ENCODE measurements at regions not wholly inside any gene's neighbourhood (a gene's known extent, or its start where the extent isn't known, plus 50 kb on each side); places are given as distances from the start of the nearest gene placed in this dataset.

DNA sequence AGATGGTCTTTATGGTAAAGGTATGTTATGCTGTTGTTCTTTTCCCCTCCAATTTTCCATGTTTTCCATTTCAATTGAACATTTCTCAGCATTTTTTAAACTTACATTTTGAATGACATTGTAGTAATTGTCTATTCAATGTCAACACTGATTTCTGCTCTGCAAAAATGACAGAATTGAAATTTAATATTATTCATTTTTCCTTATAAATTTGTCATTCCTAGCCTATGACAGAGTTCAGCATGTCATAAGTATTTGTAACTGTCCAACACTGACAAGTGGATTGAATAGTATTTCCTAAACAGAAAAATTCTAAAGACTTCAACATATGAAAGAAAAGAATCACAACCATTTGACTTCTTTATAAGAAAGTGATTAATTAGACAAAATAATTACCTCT, 1478.3 kb upstream of the CDH6 start:
- DNase-seq (ENCODE audit: low read depth in 2 of 2), result no peak

GRCh38 chr5:29702875-29703274, 1490.6 kb upstream of the CDH6 start:
- DNase-seq (ENCODE audit: low read depth in 2 of 2), result no peak

- no peak for DNase-seq (ENCODE audit: low read depth in 2 of 2)
Measured at GRCh38 chr5:29701600-29701999, 1491.9 kb upstream of the CDH6 start.

- DNase-seq (ENCODE audit: low read depth in 2 of 2), result no peak
Measured at GRCh38 chr5:29697785-29698414, 1495.6 kb upstream of the CDH6 start.

DNA sequence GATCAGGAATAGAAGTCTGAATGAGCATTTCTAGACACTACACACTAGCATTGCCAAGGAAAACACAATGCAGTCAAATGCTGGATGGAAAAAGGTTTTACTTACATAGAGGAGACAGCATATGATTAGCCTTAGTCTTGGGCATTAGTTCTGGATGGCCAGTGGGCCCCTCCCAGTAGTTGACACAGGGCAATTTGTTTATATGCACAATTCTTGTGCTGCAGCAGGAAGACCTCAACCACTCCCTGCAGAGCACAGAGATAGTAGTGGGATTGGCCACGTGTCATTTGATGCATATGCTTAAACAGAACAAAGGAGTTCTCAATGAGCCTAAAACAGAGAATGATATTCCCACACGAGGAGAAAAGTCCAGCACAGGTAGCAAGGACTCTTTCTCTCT, 1496.2 kb upstream of the CDH6 start:
- DNase-seq (ENCODE audit: low read depth in 2 of 2), result no peak

DNA sequence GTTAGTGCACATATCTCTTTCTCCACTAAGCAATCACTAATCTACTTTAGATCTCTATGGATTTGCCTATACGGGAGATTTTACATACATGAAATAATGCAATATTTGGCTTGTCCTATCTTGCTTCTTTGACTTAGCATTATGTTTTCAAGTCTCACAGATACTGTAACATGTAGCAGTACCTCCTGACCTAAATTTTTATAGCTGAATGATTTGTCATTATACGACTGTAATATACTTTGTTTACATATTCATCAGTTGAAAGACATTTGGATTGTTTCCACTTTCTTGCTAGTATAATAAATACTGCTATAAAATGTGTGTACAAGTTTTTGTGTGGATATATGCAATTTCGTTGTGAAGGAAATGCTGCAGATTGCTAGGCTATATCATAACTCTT, 1520.8 kb upstream of the CDH6 start:
- DNase-seq (ENCODE audit: low read depth in 2 of 2), result no peak

GRCh38 chr5:29662876-29663275, 1530.6 kb upstream of the CDH6 start:
- DNase-seq (ENCODE audit: low read depth in 2 of 2), result no peak

DNA sequence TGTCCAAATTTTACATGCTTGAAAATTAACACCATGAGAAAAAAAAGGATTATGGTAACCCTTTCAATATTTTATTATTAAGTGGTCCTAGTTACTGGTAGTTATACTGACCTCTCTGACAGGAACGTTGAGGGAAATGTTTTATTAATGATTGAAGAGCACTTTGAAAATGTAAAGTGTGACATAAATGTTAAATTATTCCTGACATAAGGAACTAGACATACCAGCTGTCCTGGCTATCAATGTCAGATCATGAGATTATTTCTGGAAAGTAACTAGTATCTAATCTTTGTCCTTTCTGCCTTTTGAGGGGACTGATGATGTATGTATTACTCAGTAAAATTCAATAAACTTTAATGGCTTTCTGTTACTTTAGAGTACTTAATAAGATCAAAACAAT, 1538.5 kb upstream of the CDH6 start:
- DNase-seq (ENCODE audit: low read depth in 2 of 2), result no peak

GRCh38 chr5:29649321-29649720, 1544.2 kb upstream of the CDH6 start:
- DNase-seq (ENCODE audit: low read depth in 2 of 2), result no peak

DNA sequence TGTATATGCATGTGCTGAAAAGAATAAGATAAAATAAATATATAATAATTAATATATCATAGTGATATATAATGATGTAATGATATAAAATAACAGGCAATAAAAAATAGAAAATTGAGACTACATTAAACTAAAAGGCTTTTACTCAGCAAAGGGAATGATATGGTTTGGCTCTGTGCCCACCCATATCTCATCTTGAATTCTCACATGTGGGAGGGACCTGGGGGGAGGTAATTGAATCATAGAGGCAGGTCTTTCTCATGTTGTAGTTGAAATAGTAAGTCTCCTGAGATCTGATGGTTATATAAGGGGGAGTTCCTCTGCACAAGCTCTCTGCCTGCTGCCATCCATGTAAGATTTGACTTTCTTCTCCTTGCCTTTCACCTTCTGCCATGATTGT, 1550.9 kb upstream of the CDH6 start:
- DNase-seq (ENCODE audit: low read depth in 2 of 2), result no peak

- DNase-seq (ENCODE audit: low read depth in 2 of 2), result no peak
Measured at GRCh38 chr5:29614206-29614605, 1579.3 kb upstream of the CDH6 start.

DNA sequence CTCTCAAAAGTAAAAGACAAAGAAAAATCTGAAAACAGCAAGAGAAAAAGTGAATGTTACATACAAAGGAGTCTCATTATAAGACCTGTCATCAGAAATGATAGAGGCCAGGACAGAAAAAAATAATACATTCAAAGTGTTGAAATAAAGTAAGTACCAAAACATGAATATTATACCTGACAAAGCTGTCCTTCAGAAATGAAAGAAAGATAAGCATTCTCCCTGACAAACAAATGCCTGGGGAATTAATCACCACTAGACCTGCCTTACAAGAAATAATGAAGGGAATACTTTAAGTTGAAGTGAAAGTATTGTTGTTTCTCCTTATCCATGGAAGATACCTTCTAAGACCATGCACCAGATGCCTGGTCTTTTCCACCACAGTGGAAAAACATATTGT, 1605.2 kb upstream of the CDH6 start:
- DNase-seq (ENCODE audit: low read depth in 2 of 2), result no peak

- no peak for DNase-seq (ENCODE audit: low read depth in 2 of 2)
Measured at GRCh38 chr5:29587832-29588231, 1605.7 kb upstream of the CDH6 start.

DNA sequence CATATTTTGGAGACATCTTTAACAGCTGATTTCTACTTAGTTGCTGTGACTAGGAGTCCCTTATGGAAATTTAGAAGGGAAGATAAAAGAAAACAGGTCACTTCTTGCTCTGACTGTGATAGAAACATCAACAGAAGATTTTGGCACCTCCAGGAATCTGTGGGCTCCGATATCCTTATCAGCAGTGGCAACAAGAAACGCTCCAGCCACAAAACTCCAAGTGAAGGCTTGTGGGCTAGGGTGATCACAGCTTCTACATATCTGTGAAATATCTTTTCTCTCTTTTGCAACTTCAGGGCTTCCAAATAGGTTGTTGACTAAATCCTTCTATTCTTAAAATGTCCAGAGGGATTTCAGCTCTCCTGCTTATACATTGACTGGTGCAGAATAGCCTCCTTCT, 1625.5 kb upstream of the CDH6 start:
- no peak for DNase-seq (ENCODE audit: low read depth in 2 of 2)

GRCh38 chr5:29561564-29561963, 1631.9 kb upstream of the CDH6 start:
- DNase-seq (ENCODE audit: low read depth in 2 of 2), result no peak

DNA sequence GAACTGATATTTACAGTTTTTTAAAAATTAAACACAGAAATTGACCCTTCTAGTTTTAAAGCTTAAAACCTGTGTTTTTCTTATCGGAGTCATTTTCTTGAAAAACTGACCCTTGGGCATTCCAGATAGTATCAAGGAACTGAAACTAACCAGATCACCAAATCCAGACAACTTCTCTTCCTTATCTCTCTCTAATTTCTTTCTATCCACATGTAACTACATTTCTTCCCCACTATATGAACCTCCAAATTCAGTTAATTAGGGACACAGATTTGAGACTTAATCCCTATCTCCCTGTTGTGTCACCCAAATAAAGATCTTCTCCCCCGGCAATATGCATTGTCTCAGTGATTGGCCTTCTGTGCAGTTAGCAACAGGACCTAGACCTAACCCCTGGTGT, 1643.0 kb upstream of the CDH6 start:
- no peak for DNase-seq (ENCODE audit: low read depth in 2 of 2)

DNA sequence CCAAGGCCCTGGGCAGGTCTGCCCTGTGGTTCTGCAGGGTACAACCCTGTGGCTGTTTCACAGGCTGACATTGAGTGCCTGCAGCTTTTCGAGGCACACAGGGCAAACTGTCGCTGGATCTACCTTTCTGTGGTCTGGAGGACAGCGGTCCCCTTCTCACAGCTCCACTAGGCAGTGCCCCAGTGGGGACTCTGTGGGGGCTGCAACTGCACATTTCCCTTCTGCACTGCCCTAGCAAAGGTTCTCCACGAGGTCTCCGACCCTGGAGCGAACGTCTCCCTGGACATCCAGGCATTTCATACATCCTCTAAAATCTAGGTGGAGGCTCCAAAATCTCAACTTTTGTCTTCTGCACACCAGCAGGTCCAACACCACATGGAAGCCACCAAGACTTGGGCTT, 1645.2 kb upstream of the CDH6 start:
- no peak for DNase-seq (ENCODE audit: low read depth in 2 of 2)

DNA sequence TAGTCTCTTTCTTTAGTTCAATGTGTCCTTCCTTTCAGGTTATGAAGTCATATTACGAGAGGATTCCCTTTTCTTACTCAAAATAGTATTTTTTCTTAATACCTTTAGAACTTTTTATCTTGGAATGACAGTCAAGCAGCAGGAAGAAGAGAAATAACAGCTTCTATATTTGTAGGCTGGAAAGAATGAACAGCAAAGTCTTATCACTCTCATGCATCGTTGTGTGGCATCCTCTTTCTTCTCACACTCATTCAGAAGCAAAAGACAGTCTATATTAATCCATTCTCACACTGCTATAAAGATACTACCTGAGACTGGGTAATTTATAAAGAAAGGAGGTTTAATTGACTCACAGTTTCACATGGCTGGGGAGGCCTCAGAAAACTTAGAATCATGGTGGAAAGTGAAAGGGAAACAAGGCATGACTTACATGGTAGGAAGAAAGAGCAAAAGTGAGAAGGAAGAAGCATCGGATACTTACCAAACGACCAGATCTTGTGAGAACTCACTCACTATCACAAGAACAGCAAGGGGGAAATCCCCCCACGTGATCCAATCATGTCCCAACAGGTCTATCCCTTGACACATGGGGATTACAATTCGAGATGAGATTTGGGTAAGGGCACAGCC, 1646.1 kb upstream of the CDH6 start:
- DNase-seq (ENCODE audit: low read depth in 2 of 2), result no peak

DNA sequence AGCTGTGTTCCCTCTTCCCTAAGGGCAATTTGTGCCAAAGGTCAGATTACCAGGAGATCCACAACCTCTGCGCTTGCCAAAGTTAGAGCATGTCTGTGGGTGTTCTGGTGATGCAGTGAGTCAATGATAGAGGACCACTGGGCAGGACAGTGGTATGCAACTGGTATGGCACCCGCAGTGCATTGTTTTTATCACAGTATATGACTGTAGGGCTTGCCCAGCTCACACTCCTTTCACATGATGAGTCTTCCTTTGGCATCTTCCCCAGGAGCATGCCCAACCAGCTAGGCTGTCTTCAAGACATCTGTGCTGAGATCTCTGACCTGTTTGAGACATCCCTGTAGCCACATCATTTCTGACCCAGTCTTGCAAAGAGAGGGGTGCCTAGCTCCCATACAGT, 1650.0 kb upstream of the CDH6 start:
- DNase-seq (ENCODE audit: low read depth in 2 of 2), result no peak

DNA sequence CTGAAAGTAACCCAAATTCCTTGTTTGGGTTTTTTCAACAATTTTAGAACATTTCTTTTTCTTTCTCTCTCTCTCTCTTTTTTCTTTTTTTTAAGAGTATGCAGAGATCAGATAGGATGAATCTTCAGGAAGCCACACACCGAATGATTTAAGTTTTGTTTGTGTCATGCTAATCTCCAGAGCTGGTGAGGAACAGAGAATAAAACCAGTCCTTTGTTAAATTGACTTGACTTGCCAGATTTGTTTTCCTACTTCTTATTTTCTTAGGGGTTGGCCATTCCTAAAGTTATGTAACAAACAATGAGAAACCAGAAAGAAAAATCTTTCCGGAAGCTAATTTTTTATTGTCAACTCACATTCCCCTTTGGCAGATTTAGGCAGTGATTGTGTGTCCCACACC, 1669.3 kb upstream of the CDH6 start:
- DNase-seq (ENCODE audit: low read depth in 2 of 2), result no peak

DNA sequence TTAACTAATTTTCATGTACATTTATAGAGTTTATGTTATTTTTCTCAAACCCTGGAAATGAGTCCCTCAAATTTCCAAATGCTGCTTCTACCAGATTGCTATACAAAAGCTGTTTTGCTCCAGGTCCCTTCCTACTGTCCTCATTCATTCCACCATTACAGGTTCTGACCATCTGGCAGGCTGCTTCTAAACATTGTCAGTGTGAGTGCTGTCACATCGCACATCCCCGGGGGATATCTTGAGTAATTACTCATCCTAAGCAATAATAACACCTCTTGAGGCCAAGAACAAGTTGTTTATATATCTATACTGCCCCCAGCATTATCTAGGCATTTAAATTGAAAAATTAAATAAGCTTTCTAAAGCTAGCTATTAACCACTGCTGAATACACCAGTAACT, 1675.3 kb upstream of the CDH6 start:
- no peak for DNase-seq (ENCODE audit: low read depth in 2 of 2)

GRCh38 chr5:29516224-29516623, 1677.3 kb upstream of the CDH6 start:
- no peak for DNase-seq (ENCODE audit: low read depth in 2 of 2)

- DNase-seq (ENCODE audit: low read depth in 2 of 2), result no peak
Measured at GRCh38 chr5:29508131-29508530, 1685.4 kb upstream of the CDH6 start.

- DNase-seq (ENCODE audit: low read depth in 2 of 2), result no peak
Measured at GRCh38 chr5:29504411-29504810, 1689.1 kb upstream of the CDH6 start.
